ENCODE measurements at regions not wholly inside any gene's neighbourhood (a gene's known extent, or its start where the extent isn't known, plus 50 kb on each side); places are given as distances from the start of the nearest gene placed in this dataset.

DNA sequence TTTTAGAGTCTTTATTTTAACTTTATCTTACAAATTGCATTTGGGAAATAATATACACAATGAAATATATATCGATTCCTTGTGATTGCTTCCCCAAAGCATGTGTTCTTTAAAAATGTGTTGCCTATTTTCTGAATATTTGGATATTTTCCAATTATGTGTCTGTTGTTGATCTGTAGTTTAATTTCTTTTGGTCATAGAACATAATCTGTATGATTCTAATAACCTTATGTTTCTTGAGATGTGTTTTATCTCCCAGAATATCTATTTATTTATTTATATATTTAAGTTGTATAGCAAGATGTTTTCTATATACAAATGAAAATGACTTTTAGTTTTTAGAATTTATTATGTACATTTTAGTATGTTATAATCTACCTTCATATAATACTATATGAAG lies 710.8 kb upstream of the PCDH20 start:
- H3K4me3 ChIP-seq, result no peak overlapping the region
- H3K27ac ChIP-seq, result no peak overlapping the region
- intact Hi-C loops (cut with DNase I), result no loop called here
- H3K9me3 ChIP-seq, result no peaks in the 10 kb centered on the region
- H3K4me1 ChIP-seq, result no peaks in the 10 kb centered on the region
- no peak for DNase-seq
- no peak for TF ChIP-seq POLR2A (IDR thresholded peaks at IDR 0.05)
- TF ChIP-seq, protein P1, sequence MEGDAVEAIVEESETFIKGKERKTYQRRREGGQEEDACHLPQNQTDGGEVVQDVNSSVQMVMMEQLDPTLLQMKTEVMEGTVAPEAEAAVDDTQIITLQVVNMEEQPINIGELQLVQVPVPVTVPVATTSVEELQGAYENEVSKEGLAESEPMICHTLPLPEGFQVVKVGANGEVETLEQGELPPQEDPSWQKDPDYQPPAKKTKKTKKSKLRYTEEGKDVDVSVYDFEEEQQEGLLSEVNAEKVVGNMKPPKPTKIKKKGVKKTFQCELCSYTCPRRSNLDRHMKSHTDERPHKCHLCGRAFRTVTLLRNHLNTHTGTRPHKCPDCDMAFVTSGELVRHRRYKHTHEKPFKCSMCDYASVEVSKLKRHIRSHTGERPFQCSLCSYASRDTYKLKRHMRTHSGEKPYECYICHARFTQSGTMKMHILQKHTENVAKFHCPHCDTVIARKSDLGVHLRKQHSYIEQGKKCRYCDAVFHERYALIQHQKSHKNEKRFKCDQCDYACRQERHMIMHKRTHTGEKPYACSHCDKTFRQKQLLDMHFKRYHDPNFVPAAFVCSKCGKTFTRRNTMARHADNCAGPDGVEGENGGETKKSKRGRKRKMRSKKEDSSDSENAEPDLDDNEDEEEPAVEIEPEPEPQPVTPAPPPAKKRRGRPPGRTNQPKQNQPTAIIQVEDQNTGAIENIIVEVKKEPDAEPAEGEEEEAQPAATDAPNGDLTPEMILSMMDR (IDR thresholded peaks at IDR 0.05), result no peak
- no peaks in the 10 kb centered on the region for H3K27me3 ChIP-seq
- WGBS, 2 donors, result 87 to 89% methylated on average over 1 of the region's 1 CpG
- H3K36me3 ChIP-seq, result no peaks in the 10 kb centered on the region

GRCh38 chr13:62125451-62125850 lies 709.8 kb upstream of the PCDH20 start:
- intact Hi-C loops (cut with DNase I), result no loop called here
- TF ChIP-seq POLR2A (IDR thresholded peaks at IDR 0.05), result no peak
- TF ChIP-seq, protein P1 (IDR thresholded peaks at IDR 0.05), result no peak
- Histone ChIP-seq H3K36me3 (no peaks in the 10 kb centered on the region), H3K4me3 (no peak overlapping the region), H3K27me3 (no peaks in the 10 kb centered on the region), H3K9me3 (no peaks in the 10 kb centered on the region), H3K27ac (no peak overlapping the region), H3K4me1 (no peaks in the 10 kb centered on the region)
- 59 to 79% methylated on average over 1 of the region's 1 CpG for WGBS, 2 donors
- no peak for DNase-seq

DNA sequence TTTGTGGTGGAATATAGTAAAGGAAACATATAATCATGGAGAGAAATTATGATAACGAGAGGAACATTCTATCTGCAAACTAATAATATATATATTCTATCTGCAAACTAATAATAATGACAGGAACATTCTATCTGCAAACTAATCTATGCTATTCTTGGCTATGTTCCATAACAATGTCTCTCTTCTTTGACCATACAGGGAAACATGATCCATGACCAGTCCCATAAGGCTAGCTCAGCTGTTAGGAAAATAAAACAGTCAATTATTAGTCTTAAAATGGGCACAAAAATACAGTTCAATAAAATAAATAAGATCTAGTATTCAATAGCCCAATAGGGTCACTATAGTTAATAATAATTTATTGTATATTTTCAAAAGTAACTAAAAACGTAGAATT lies 707.8 kb upstream of the PCDH20 start:
- no peaks in the 10 kb centered on the region for H3K27me3 ChIP-seq
- no peak for DNase-seq
- no peak for TF ChIP-seq POLR2A (IDR thresholded peaks at IDR 0.05)
- TF ChIP-seq, protein P1 (IDR thresholded peaks at IDR 0.05), result no peak
- no peak overlapping the region for H3K27ac ChIP-seq
- no peak overlapping the region for H3K4me3 ChIP-seq
- H3K36me3 ChIP-seq, result no peaks in the 10 kb centered on the region
- 65 to 73% methylated on average over 2 of the region's 2 CpGs for WGBS, 2 donors
- intact Hi-C loops (cut with DNase I), result no loop called here
- no peaks in the 10 kb centered on the region for H3K9me3 ChIP-seq
- H3K4me1 ChIP-seq, result no peaks in the 10 kb centered on the region

DNA sequence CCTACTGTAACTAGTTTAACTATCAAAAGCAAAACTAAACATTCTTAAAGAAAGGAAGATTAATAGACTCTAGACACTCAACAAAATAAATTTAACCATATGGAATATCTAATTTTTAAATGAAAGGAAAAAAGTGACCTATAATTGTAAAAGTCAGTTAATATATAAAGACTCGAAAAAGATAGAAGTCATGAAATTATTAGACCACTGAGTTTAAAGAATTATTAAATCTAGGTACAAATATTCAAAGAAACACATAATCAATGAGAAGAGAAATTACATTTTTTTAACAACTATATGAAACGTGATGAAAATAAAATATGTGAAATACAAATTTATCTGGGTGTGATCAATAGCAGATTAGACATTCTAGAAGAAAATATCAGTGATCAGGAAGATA lies 706.8 kb upstream of the PCDH20 start:
- H3K27me3 ChIP-seq, result no peaks in the 10 kb centered on the region
- H3K9me3 ChIP-seq, result no peaks in the 10 kb centered on the region
- no peak overlapping the region for H3K4me3 ChIP-seq
- no peak for DNase-seq
- H3K27ac ChIP-seq, result no peak overlapping the region
- TF ChIP-seq, protein P1 (IDR thresholded peaks at IDR 0.05), result no peak
- TF ChIP-seq POLR2A (IDR thresholded peaks at IDR 0.05), result no peak
- no peaks in the 10 kb centered on the region for H3K36me3 ChIP-seq
- 51 to 56% methylated on average over 2 of the region's 2 CpGs for WGBS, 2 donors
- H3K4me1 ChIP-seq, result no peaks in the 10 kb centered on the region
- intact Hi-C loops (cut with DNase I), result no loop called here

GRCh38 chr13:62119739-62120700 lies 704.4 kb upstream of the PCDH20 start:
- no peak for DNase-seq
- no peak overlapping the region for H3K27ac ChIP-seq
- H3K27me3 ChIP-seq, result no peaks in the 10 kb centered on the region
- no peak overlapping the region for H3K4me3 ChIP-seq
- 36 to 41% methylated on average over 5 of the region's 5 CpGs for WGBS, 2 donors
- H3K4me1 ChIP-seq, result no peaks in the 10 kb centered on the region
- intact Hi-C loops (cut with DNase I), result no loop called here
- no peaks in the 10 kb centered on the region for H3K36me3 ChIP-seq
- TF ChIP-seq, protein P1 (IDR thresholded peaks at IDR 0.05), result peak in 2 of 6 experiments; percentile 15 to 41
- no peak for TF ChIP-seq POLR2A (IDR thresholded peaks at IDR 0.05)
- H3K9me3 ChIP-seq, result no peaks in the 10 kb centered on the region
